ENCODE measurements at regions not wholly inside any gene's neighbourhood (a gene's known extent, or its start where the extent isn't known, plus 50 kb on each side); places are given as distances from the start of the nearest gene placed in this dataset.

DNA sequence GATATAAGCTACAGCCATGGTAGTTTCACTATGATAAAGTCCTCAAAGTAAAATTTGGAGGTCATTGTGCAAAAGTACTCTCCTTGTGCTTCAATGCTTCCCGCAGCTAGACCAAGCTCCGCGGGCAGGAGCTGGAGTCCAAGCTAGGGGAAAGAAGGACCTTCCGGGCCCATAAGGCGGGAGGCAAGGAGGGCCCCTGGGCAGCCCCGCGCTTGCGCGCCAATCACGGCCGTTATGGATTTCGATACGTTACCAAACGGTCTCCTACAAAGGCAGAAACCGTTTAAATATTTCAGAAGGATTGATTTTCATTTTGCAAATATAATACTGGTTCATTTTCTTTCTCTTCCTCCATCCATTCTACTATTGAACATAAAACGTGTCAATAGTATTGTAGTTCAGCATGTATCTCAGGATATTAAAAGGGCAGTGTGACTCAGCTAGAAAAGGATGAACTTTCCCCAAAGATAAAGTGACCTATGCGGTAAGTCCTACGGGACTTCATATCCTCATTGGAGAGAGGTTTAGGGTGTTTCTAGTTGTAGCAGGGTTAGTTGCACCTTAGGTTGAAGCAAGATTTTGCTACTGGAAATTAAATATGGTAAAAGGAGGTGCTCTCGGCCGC is 128.0 kb downstream of the KIF20B start:
- FAIRE-seq: no peak

DNA sequence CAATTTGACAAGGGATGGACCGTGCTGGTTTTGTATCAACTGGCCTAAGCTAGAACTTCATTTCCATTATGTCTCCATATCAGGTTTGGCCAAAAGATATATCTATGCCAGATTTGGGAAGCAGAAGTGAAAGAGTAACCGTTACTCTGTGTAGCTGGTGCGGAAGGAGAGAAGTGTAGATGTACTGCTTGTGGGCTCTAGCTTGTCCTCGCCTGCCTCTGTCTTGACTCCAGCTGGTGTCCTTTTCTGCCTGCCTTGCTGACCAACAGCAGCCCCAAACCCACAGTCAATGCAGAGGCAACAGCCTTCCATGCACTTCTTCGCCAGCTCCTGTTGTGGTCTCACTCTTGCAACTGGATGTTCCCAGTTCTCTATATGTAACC is 128.5 kb downstream of the KIF20B start:
- FAIRE-seq: no peak

DNA sequence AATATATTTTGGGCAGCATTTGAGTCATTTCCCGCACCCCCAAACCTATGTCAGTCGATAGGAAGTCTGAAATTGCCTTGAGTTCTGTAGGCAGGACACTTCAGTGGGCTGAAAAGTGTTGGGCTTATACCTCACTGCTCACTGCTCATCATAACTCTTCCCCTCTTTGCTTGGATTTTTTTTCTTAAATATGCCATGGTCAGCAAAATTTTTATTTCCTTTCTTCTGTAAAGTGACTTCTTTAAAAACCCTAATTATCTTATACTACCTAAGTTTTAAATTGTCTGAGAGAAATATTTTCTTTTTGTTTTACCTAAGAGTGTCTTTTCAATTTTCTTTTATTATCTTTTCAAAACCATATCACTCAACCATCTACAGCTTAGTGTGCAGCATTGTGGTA is 129.2 kb downstream of the KIF20B start:
- FAIRE-seq: no peak

DNA sequence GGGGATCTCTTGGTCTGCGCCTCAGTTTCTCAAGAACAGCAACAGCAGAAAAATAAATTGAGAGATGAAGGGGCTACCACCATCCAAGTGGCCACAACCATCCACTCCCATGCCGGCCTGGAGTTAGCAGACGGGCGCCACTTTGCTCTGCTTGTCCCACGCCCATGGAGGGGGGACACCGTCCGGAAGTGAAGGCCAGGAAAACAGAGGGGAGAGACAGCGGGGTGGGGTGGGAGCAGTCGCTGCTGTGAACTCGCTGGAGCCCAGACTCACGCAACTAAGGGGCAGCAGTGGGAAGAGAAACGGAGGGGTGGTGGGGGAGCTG is 135.4 kb downstream of the KIF20B start:
- FAIRE-seq: no peak

DNA sequence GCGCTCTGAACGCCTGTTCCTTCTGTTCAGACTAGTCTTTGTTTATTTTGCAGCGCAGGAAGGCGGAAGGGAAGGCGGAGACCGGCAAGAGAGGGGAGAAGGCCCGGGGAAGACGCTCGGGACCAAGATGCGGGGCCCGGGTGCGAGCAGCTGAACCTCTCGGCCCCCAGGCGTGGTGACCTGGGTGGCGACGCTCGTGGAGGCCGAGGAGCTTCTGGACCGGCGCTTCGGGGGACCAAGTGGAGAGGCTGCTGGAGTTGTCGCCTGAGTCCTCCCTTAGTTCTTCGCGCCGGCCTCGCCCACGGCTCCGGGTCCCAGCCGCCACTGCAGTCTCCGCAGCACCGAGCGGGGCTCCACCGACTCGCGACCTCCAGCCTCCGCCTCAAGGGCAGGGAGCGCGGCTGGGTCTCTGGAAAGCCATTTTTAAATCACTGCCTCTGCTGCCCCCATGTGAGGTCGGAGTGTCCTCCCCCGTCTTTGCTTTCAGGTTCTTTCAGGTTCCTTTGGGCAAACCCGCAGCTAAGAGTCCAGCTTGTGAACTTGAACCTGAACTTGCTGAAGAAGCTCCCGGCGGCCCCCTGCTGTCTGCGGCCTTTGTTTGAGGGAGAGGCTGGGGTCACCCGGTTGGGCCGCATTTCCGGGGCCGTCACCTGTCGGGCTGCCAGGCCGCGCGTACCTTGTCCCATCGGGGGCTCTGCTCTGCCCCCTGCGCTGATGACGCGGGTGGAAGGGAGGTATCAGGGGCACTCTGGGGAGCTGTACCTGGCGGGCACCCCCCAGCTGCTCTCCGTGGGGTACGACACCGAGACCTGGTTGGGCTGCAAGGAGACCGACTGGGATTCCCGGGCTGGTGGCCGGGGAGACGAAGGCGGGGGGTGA is 136.0 kb downstream of the KIF20B start:
- FAIRE-seq: no peak

DNA sequence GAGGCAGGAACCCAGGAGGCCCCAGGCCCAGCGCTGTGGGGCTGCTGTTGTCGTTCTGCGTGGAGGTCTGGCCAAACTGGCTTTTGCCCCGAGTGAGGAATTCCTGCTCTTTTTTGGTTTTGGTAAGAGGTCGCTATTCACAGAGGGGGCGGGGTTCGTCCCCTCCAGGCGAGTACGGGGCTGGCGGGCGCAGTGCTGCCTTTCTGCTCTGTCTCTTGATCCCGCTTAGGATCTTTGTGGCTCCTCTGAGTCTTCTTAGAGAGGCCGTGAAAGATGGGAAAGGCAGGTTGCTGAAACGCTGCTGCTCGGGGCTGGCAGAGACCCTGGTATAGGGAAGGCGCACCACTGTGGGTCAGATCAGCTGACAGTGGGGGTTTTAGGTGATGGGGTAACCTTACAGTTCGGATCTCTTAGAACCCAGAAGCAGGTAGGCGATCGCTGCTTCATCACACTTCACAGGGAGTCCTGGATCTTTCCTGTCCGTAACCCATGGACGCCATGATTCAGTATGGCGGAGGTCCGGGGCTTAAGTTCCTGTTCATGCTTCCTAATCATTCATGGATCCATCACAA is 136.7 kb downstream of the KIF20B start:
- FAIRE-seq: no peak

DNA sequence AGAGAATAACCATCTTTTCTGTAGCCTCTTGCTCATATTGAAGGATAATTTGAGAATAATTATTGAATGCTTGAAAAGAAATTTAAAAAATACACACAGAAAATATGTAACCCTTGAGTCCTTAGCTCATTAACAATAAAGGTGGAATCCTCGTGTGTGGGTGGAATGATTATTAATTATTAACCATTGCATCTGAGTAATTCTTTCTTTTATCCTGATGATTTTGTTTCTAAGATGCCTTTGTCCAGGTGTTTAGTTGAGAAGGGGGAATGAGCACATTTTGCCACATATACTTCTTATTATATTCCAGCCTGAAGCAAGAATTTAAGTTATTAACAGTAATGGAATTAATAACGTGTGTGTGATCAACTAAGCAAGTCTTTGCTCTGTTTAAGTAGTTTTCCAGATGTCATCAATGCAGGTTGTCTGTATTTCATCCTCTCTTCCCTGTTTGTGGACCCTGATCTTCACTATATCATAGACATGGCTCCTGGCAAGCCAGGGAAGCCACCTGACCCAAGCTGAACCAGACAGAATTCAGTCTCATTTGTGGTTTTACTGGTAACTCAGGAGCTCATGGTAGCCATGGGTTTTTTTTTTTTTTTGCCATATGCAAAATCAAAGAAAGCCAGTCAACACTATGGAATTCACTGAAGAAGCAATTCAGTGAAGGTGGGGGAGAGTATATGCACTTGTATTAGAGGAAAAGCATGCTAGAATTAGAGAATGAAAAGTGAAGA is 144.3 kb downstream of the KIF20B start:
- FAIRE-seq: no peak

DNA sequence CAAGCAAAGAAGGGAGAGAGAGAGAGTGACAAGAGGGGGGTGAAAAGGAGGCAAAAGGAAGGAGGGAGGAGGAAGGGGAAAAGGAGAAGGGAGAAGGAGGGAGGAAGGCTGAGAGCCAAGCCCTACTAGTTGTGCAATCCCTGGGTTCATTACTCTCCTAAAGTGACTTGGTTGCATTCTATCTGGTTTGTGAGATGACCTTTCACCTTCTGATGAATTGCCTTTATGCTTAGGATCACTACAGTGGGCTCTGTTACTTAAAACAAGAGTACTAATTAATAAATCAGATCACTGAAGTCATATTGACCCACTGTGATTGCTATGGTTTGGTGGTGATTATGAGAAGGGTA is 144.9 kb downstream of the KIF20B start:
- FAIRE-seq: no peak

DNA sequence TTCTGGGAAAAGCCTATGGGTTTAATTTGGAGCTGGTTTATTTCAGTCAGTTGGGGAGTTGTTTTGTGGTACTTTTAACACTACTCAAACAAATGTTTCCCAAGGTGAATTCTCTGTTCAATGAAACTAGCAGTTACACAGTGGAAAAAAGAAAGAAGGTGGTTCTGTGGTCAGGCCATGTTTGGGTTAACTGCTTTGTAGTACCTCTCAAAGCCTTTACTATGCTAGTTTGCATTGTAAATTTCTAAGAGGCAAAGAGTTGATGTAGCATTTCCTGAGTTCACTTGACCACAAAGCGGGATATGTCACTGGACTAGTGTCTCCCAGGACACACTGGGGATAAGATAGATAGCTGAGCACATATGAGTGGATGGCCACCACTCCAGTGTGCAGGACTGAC is 145.4 kb downstream of the KIF20B start:
- FAIRE-seq: no peak

DNA sequence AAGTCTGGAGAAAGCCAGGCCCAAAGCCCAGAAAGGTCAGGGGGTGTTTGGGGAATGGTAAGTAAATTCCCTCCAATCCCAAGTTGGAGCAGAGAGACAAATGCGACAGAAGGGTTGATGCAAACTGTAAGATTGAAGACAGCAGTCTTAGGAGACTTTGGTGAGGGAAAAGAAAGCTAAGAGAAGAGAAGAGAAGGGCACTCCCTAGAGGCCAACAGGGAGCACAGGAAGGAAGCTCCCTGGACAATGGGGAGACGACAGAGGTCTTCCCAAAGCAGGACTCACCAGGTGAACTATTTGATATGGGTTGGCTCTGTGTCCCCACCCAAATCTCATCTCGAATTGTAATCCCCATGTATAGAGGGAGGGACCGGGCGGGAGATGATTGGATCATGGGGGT is 151.5 kb downstream of the KIF20B start:
- FAIRE-seq: no peak

DNA sequence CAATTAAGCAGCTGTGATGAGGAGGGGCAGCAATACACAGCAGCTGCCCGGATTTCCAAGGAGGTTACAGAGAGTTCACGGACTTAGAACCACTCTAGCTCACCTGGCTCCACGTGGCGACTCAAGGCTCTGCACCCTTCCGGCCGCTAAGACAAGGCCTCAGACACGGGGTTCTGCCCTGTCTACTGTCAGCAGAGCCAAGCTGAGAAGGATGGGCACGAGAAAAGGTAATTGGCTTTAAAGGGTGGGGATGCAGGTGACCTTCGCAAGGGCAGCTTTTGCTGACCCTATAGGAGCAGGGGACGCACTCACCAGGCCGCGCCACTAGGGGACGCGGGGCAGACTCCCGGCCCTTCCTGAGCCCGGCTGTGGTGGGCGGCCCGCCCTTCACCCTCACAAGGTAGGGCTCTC is 152.4 kb downstream of the KIF20B start:
- FAIRE-seq: no peak

DNA sequence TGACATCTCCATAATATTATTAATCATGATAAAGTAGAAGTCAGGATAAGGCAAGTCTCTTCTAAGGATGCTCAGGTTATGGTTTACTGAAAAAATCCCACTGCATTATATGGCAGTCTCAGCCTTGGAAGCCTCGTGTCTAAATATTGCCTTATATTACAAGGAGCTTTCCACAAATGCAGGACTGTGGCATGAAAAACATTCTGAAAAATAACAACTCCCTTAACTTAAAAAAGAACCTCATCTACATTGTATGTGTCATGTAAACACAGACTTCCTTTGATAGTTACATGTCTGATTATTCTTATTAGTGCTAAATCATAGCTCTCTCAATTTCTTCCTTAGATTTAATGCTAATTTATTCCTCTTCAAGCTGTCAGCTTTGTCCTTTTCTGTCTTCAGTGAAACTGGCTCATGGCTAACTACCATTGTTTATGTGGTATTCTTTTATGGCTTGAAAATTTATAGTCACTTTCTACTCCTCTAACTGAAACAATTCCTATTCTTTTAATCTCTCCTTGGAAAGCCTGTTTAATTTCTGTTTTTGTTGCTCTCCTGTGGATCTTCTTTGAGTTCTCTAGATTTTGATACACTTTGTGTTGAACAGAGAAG is 156.1 kb downstream of the KIF20B start:
- no peak for FAIRE-seq

DNA sequence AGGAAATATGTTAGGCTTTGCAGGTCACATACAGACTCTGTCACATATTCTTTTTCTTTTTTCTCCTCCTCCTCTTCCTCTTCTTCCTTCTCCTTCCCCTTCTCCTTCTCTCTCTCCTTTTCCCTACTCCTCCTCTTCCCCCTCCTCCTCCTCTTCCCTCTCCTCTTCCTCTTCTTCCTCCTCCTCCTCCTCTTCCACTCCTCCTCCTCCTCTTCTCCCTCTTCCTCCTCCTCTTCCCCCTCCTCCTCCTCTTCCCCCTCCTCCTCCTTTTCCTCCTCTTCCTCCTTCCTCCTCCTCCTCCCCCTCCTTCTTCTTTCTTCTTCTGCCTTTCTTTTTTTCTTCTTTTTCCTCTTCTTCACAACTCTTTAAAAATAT is 159.8 kb downstream of the KIF20B start:
- FAIRE-seq: no peak

DNA sequence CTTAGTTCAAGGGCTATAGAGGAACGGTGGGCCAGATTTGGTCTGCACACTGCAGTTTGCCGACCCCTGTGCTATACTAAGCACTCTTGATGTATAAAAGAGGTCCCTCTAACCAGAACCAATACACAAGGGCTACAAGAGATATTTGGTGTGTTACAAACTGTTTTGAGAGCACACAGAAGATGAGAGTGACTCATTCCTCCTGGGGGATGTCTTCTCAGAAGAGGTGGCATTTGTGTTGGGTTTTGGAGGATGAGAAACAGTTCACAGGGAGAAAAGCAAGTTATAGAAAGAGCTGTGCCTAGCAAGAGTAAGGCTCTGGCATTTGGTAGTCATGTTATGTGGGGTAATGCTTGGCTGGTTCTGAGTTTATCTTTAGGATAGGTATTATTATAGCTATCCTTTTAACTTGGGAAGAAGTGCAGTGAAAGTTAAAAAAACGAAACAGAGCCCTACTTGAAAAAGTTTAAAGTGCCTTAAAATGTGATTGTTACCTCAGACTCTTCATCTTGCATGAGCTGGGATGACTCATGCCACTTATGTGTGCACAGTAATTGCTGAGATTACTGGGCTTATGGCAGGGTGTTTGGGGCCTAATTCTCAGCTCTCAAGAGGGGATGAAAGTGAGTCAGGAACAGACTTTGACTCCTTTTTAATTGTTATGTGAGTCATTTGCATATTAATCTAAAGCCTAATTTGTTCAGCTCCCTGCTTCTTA is 160.4 kb downstream of the KIF20B start:
- FAIRE-seq: no peak

DNA sequence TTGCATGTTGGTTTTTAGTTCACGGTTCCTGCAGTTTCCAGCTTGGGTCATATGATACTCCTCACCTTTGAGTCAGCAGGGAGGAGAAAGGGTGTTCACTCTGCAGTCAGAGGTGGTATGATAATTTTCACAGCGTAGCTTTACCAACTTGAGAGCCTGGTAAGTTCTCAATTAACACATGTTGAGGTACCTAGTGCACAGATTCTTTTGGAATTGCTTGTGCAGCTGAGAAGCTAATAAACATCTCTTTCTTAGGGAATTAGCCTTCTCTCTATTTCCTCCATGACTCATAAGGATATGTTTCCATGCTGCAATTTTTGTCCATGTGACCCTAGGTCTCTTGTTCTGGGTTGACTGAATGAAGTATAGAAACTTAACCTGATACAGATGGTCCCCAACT is 166.6 kb downstream of the KIF20B start:
- FAIRE-seq: no peak

DNA sequence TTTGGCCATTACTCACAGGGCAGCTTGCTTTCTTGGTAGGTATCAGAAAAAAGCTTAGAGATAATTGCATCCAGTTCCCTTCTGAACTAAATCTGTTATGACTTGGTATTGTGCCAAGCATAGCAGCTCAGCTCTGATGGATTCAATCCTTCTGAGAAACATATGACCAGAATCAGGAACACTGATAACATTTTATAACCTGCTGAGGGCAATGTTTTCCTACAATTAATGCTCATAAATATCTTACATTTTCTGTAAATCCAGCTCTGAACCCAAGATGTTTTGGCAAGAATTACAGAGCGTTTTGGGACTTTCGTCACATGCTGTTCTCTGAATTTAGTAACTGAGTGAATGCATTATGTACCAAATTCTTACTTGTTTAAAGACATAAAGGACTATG is 167.8 kb downstream of the KIF20B start:
- no peak for FAIRE-seq

DNA sequence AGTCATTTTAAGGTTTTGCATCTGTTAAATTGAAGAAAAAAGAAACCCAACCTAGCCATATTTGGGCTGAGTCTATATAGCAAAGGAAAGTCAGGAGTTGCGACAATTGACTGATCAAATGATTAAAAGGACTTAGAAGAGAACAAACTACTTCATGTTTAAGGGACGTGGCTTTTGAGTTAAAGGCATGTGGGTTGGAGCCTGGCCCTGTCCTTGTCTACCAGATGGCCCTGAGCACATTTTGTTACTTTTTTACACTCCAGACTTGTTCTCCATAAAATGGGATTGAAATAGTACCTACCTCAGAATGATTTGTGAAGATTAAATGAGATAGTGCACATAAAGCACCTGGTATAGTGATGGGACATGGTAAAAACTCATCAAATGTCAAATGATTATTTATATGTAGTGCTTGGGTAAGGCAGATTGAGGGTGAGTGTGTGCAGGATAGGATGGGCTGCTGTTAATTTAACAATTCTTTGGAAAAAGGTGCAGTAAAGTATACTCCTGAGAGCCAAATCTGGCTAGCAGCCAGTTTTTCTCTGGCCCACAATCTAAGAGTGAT is 168.3 kb downstream of the KIF20B start:
- no peak for FAIRE-seq

DNA sequence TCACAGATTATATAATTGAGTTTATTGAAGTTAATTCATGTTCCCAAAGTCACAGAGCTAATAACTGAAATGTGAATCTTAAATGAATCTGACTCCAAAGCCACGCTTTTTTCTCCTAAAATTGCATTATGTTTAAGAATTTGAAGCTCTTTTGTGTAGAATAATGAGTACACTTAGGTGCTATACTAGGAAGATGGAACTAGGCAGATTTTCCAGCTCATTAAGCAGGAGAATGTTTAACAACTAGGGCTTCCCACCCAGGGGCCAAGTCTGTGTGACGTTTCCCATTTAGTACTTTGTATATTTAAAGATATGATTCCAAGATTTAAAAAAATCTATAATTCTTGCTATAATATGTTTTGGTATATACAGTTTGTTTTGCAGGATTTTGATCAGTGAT is 169.5 kb downstream of the KIF20B start:
- FAIRE-seq: no peak

DNA sequence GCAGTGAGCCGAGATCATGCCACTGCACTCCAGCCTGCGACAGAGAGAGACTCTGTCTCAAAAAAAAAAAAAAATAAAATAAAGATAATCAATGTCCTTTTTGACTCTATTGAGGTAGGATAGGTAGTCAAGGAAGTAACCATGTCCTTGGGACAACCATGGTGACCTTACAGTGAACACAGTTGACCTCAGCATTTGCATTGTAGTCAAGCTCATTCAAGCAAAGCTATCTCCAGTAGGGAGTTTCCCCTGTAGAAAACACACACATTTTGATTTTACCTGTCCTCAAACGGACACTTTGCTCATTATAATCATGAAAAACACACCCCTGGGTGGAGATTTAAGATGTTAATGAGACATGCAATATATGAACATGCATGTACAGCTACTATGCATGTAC is 171.7 kb downstream of the KIF20B start:
- FAIRE-seq: no peak

DNA sequence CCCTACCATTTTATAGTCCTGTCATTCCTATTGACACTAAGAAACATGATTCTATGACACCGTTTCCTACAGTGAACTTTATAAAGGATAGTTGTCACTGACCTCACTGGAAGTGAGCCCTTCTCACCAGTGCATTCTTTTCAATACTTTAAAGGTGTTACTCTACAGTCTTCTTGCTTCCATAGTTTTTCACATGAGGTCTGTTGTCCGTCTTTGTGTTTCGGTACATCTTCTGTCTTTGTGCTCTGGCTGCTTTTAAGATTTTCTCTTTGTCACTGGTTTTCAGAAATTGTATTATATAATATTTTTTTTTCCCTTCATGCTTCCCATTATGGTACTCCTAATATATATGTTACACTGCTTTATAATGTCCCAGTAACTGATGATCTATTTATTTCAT is 174.2 kb downstream of the KIF20B start:
- no peak for FAIRE-seq

DNA sequence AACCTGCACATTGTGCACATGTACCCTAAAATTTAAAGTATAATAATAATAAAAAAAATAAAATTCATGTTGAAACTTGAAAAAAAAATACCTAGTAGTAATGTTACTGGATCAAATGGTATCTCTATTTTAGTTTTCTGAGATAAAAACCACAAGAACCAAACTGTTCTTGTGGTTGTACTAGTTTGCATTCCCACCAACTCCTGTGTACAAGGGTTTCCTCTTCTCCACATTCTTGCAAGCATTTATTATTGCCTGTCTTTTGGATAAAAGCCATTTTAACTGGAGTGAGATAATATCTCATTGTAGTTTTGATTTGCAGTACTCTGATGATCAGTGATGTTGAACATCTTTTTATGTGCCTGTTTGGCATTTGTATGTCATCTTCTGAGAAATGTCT is 177.7 kb downstream of the KIF20B start:
- FAIRE-seq: no peak

DNA sequence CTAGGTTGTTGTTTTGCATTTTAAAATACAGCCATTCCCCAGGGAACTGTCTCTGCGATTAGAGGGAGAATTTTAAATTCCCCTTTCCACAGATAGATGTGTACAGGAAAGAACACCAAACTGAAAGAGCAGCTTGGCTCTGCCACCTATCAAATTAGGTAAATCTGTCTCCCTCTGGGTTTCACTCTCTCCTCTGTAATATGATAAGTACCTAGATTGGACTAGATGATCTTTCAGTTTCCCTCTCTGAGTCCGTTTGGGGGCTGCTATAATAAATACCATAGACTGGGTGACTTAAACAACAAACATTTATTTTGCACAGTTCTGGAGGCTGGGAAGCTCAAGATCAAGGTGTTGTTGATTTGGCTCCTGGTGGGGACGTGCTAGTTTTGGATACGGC is 186.0 kb downstream of the KIF20B start:
- no peak for FAIRE-seq
